ENCODE measurements at regions not wholly inside any gene's neighbourhood (a gene's known extent, or its start where the extent isn't known, plus 50 kb on each side); places are given as distances from the start of the nearest gene placed in this dataset.

DNA sequence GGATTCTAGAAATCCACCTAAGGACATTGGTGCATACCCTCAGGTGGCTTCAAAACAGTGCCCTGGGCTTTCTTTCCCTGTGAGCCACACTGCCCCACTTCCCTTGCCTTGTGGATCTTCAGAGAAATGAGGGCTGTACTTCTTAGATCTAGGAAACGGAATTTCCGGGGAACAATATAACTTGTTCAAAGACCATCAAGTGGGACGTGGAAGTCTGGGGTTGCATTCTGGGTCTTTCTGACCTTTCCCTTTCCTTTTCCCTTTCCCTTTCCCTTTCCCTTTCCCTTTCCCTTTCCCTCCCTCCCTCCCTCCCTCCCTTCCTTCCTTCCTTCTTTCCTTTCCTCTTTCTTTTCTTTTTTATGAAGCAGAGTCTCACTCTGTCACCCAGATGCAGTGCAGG is 97.1 kb upstream of the SALL1 start:
- Histone ChIP-seq H3K27ac (ENCODE audit: extremely low read length, insufficient read depth, low read length) (no peak overlapping the region), H3K79me2 (ENCODE audit: insufficient read depth, low read length) (no peaks in the 10 kb centered on the region), H3K4me3 (replicated peaks in 1 of 3; ENCODE audit: insufficient read depth in 1 of 3, low read depth in 2 of 3, low read length in 3 of 3) (no peak overlapping the region), H4K20me1 (ENCODE audit: insufficient read depth, low read length) (no peaks in the 10 kb centered on the region), H3K4me2 (ENCODE audit: low read depth, low read length) (no peak overlapping the region), H2AFZ (ENCODE audit: low read length) (no peak overlapping the region), H3K36me3 (replicated peaks in 1 of 2; ENCODE audit: control insufficient read depth in 1 of 2, insufficient read depth in 2 of 2, low read length in 2 of 2) (no peaks in the 10 kb centered on the region), H3K4me1 (ENCODE audit: insufficient read depth, low read length) (peaks cover 26% of the 10 kb centered on the region), H3K9ac (ENCODE audit: insufficient read depth, low read depth, low read length) (no peak overlapping the region), H3K9me3 (ENCODE audit: low read length) (no peaks in the 10 kb centered on the region), H3K27me3 (ENCODE audit: control insufficient read depth in 1 of 2, insufficient read depth in 2 of 2, low read length in 2 of 2) (peaks cover 0 to 19% of the 10 kb centered on the region in 2 experiments; a peak in 4 of 5 replicates)
- no TSS peak for BruUV-seq (replicated peaks)
- FAIRE-seq = no peak
- WGBS (ENCODE audit: low lambda C conversion rate) = 80% methylated on average over 3 of the region's 3 CpGs
- ATAC-seq = no peak
- intact Hi-C loops (cut with micrococcal nuclease; ENCODE audit: unreplicated experiment) = no loop called here
- no peak for TF ChIP-seq HNRNPH1 (optimal IDR thresholded peaks at IDR 0.05; ENCODE audit: low read depth, low read length)
- 0 out of 2 replicates have a peak, but pooled peaks have one; percentile 80 for TF ChIP-seq PCBP1 (IDR thresholded peaks at IDR 0.05; ENCODE audit: borderline replicate concordance, low read depth, low read length)
- TF ChIP-seq ASH2L (IDR thresholded peaks at IDR 0.05; ENCODE audit: insufficient read length, low read depth, low read length) = no peak
- TF ChIP-seq ZBTB7B (CRISPR knock-in tag; IDR thresholded peaks at IDR 0.05) = no peak
- peak; percentile 88 for TF ChIP-seq HNRNPK (IDR thresholded peaks at IDR 0.05; ENCODE audit: low read depth, low read length, poor library complexity, severe bottlenecking)
- in situ Hi-C loops (cut with HindIII; ENCODE audit: extremely low pct_ligation_motif_present, low pct_unique_long_range_greater_than_20kb) = no loop called here
- DNase-seq (ENCODE audit: low spot score) = no peak
- CTCF ChIA-PET (ENCODE audit: low intra/inter-chr PET ratio, low total read pairs) = no interaction called here
- POLR2A ChIA-PET = no interaction called here

DNA sequence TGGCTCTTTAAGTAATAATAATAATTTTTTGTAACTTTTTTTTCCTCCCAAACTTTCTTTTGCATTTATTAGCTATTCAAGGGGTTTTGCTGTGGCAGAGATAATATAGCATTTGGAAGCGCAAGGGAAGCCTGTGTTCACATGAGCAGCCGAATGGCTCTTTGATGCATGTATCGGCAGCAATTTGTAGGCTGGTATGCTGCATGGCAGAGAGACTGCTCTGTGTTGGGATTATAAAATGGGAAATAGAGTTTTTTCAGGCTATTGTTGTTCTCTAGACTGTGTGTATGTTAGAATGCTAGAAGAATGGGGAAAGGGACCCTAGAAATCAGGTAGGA is 94.6 kb upstream of the SALL1 start:
- ATAC-seq (no peak), FAIRE-seq (no peak), DNase-seq (ENCODE audit: low spot score) (no peak)
- TF ChIP-seq, protein P1, sequence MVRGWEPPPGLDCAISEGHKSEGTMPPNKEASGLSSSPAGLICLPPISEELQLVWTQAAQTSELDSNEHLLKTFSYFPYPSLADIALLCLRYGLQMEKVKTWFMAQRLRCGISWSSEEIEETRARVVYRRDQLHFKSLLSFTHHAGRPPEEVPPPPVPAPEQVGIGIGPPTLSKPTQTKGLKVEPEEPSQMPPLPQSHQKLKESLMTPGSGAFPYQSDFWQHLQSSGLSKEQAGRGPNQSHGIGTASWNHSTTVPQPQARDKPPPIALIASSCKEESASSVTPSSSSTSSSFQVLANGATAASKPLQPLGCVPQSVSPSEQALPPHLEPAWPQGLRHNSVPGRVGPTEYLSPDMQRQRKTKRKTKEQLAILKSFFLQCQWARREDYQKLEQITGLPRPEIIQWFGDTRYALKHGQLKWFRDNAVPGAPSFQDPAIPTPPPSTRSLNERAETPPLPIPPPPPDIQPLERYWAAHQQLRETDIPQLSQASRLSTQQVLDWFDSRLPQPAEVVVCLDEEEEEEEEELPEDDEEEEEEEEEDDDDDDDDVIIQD (CRISPR knock-in tag; IDR thresholded peaks at IDR 0.05; ENCODE audit: low read depth) = no peak
- TF ChIP-seq BORCS8-MEF2B (CRISPR knock-in tag; IDR thresholded peaks at IDR 0.05) (no peak), HOXA9 (CRISPR knock-in tag; IDR thresholded peaks at IDR 0.05; ENCODE audit: borderline replicate concordance) (no peak), HHEX (CRISPR knock-in tag; IDR thresholded peaks at IDR 0.05) (no peak), ISL2 (CRISPR knock-in tag; IDR thresholded peaks at IDR 0.05) (no peak), CENPT (CRISPR knock-in tag; IDR thresholded peaks at IDR 0.05; ENCODE audit: low read depth) (no peak), TBX2 (CRISPR knock-in tag; IDR thresholded peaks at IDR 0.05; ENCODE audit: borderline replicate concordance) (no peak), NFE2 (CRISPR knock-in tag; IDR thresholded peaks at IDR 0.05) (no peak), SMAD1 (CRISPR knock-in tag; IDR thresholded peaks at IDR 0.05; ENCODE audit: borderline replicate concordance, low read depth) (no peak), SPEN (CRISPR knock-in tag; IDR thresholded peaks at IDR 0.05; ENCODE audit: low read depth) (no peak), ZNF317 (CRISPR knock-in tag; IDR thresholded peaks at IDR 0.05) (no peak)
- TF ChIP-seq, protein P2, sequence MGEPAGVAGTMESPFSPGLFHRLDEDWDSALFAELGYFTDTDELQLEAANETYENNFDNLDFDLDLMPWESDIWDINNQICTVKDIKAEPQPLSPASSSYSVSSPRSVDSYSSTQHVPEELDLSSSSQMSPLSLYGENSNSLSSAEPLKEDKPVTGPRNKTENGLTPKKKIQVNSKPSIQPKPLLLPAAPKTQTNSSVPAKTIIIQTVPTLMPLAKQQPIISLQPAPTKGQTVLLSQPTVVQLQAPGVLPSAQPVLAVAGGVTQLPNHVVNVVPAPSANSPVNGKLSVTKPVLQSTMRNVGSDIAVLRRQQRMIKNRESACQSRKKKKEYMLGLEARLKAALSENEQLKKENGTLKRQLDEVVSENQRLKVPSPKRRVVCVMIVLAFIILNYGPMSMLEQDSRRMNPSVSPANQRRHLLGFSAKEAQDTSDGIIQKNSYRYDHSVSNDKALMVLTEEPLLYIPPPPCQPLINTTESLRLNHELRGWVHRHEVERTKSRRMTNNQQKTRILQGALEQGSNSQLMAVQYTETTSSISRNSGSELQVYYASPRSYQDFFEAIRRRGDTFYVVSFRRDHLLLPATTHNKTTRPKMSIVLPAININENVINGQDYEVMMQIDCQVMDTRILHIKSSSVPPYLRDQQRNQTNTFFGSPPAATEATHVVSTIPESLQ (CRISPR knock-in tag; conservative IDR thresholded peaks at IDR 0.05) = no peak
- Histone ChIP-seq H3K36me3 (replicated peaks in 1 of 2; ENCODE audit: control insufficient read depth in 1 of 2, insufficient read depth in 2 of 2, low read length in 2 of 2) (no peaks in the 10 kb centered on the region), H3K27ac (ENCODE audit: extremely low read length, insufficient read depth, low read length) (no peak overlapping the region), H4K20me1 (ENCODE audit: insufficient read depth, low read length) (no peaks in the 10 kb centered on the region), H3K79me2 (ENCODE audit: insufficient read depth, low read length) (no peaks in the 10 kb centered on the region), H3K4me1 (ENCODE audit: insufficient read depth, low read length) (peaks cover 27% of the 10 kb centered on the region), H3K9me3 (ENCODE audit: low read length) (no peaks in the 10 kb centered on the region), H3K4me3 (replicated peaks in 1 of 3; ENCODE audit: insufficient read depth in 1 of 3, low read depth in 2 of 3, low read length in 3 of 3) (no peak overlapping the region), H3K4me2 (ENCODE audit: low read depth, low read length) (no peak overlapping the region), H2AFZ (ENCODE audit: low read length) (no peak overlapping the region), H3K27me3 (ENCODE audit: control insufficient read depth in 1 of 2, insufficient read depth in 2 of 2, low read length in 2 of 2) (peaks cover 0 to 29% of the 10 kb centered on the region in 2 experiments; a peak in 4 of 5 replicates), H3K9ac (ENCODE audit: insufficient read depth, low read depth, low read length) (no peak overlapping the region)
- BruUV-seq (replicated peaks) = no TSS peak
- CTCF ChIA-PET (ENCODE audit: low intra/inter-chr PET ratio, low total read pairs) = no interaction called here
- intact Hi-C loops (cut with micrococcal nuclease; ENCODE audit: unreplicated experiment) (no loop called here), in situ Hi-C loops (cut with HindIII; ENCODE audit: extremely low pct_ligation_motif_present, low pct_unique_long_range_greater_than_20kb) (no loop called here)
- 63% methylated on average over 3 of the region's 3 CpGs for WGBS (ENCODE audit: low lambda C conversion rate)
- POLR2A ChIA-PET = no interaction called here
